Keratinocyte (primary cell): ENCODE measurements at regions not wholly inside any gene's neighbourhood (a gene's known extent, or its start where the extent isn't known, plus 50 kb on each side); places are given as distances from the start of the nearest gene placed in this dataset.

Experiments used
- DNase-seq: peaks from one replicate; pipeline ENCODE4 v3.0.0-alpha.2; 2011; ENCODE audit warnings: low read depth, missing footprints, low spot score
- FAIRE-seq: peaks from 2 replicates; lab custom pipeline; 2011; peaks lifted over from hg19 to GRCh38; lab: Jason Lieb, UNC
- H2AFZ ChIP-seq: 2 replicates; pipeline ENCODE4 v1.6.0; 2012; ENCODE audit warnings: low read length, control low read depth, inconsistent platforms; ENCODE audit not compliant: control insufficient read depth
- H3K27ac ChIP-seq: 2 replicates; pipeline ENCODE4 v1.5.1; 2011; ENCODE audit warnings: low read length; ENCODE audit not compliant: control insufficient read depth, insufficient read depth
- H3K27me3 ChIP-seq: 3 replicates; pipeline ENCODE4 v1.6.0; 2011; ENCODE audit warnings: low read length; ENCODE audit not compliant: control insufficient read depth, insufficient read depth; ENCODE audit errors: extremely low read depth
- H3K36me3 ChIP-seq, 2 experiments: 2 replicates in 1 of 2; 3 replicates in 1 of 2; pipeline ENCODE4 v1.5.1; 2011; ENCODE audit warnings: low read length in 2 of 2, mild to moderate bottlenecking in 1 of 2; ENCODE audit not compliant: control insufficient read depth in 2 of 2, insufficient read depth in 2 of 2; ENCODE audit errors: extremely low read depth in 1 of 2
- H3K4me1 ChIP-seq: 3 replicates; pipeline ENCODE4 v1.5.1; 2011; ENCODE audit warnings: low read length; ENCODE audit not compliant: control insufficient read depth, insufficient read depth; ENCODE audit errors: extremely low read depth
- H3K4me2 ChIP-seq: 3 replicates; pipeline ENCODE4 v1.6.0; 2011; ENCODE audit warnings: low read depth, low read length; ENCODE audit not compliant: control insufficient read depth, insufficient read depth; ENCODE audit errors: extremely low read depth
- H3K4me3 ChIP-seq, 3 experiments: fragments of 200-600 bp in 1 of 3; sonication (generic) in 1 of 3; 2 replicates in 2 of 3; 3 replicates in 1 of 3; pipeline ENCODE4 v1.5.1; 2011 to 2016; ENCODE audit warnings: low read length in 3 of 3, mild to moderate bottlenecking in 3 of 3, control low read depth in 2 of 3, inconsistent platforms in 1 of 3, low read depth in 1 of 3, mixed read lengths in 1 of 3, mixed run types in 1 of 3, moderate library complexity in 1 of 3; ENCODE audit not compliant: control insufficient read depth in 2 of 3, insufficient read depth in 2 of 3; ENCODE audit errors: extremely low read depth in 1 of 3
- H3K79me2 ChIP-seq: 2 replicates; pipeline ENCODE4 v1.6.0; 2012; ENCODE audit warnings: low read length; ENCODE audit not compliant: control insufficient read depth, insufficient read depth
- H3K9ac ChIP-seq: 3 replicates; pipeline ENCODE4 v1.6.0; 2011; ENCODE audit warnings: low read length; ENCODE audit not compliant: control insufficient read depth, insufficient read depth; ENCODE audit errors: extremely low read depth
- H3K9me1 ChIP-seq: 3 replicates; pipeline ENCODE4 v1.6.0; 2011; ENCODE audit warnings: low read length; ENCODE audit not compliant: control insufficient read depth, insufficient read depth; ENCODE audit errors: extremely low read depth
- H3K9me3 ChIP-seq: 2 replicates; pipeline ENCODE4 v1.5.1; 2012; ENCODE audit warnings: low read depth, low read length; ENCODE audit not compliant: control insufficient read depth
- H4K20me1 ChIP-seq: 3 replicates; pipeline ENCODE4 v1.6.0; 2011; ENCODE audit warnings: low read length; ENCODE audit not compliant: control insufficient read depth, insufficient read depth; ENCODE audit errors: extremely low read depth
- CTCF ChIP-seq, 3 experiments: IDR thresholded peaks in 1 of 3; conservative IDR thresholded peaks in 1 of 3; optimal IDR thresholded peaks in 1 of 3; 2 replicates in 2 of 3; 3 replicates in 1 of 3; pipeline versions ENCODE3 to v1.5.1; 2011; ENCODE audit warnings: low read length in 3 of 3, mild to moderate bottlenecking in 3 of 3, moderate library complexity in 2 of 3, control low read depth in 1 of 3, inconsistent platforms in 1 of 3; ENCODE audit not compliant: insufficient read depth in 2 of 3; ENCODE audit errors: extremely low read depth in 1 of 3
- EZH2 ChIP-seq: IDR thresholded peaks from one replicate; pipeline ENCODE4 v1.6.1; 2012; ENCODE audit warnings: inconsistent platforms, mild to moderate bottlenecking, low read length, moderate library complexity
- dilution Hi-C: fragments of 300-500 bp; cut with MboI; formaldehyde crosslinking; loops from one replicate; pipeline ENCODE4 v1.7.0; 2020; ENCODE audit warnings: low sequenced_read_pairs; ENCODE audit not compliant: extremely low pct_ligation_motif_present

- no peak for TF ChIP-seq CTCF (optimal IDR thresholded peaks at IDR 0.05 in 1 of 3, IDR thresholded peaks at IDR 0.05 in 1 of 3, conservative IDR thresholded peaks at IDR 0.05 in 1 of 3; ENCODE audit: extremely low read depth in 1 of 3, insufficient read depth in 2 of 3, low read length in 3 of 3)
- dilution Hi-C loops: no loop called here
- Histone ChIP-seq H3K4me2 (no peak overlapping the region), H3K36me3 (no peaks in the 10 kb centered on the region), H2AFZ (no peak overlapping the region), H3K27ac (no peak overlapping the region), H3K79me2 (no peaks in the 10 kb centered on the region), H3K9ac (no peak overlapping the region), H3K27me3 (no peaks in the 10 kb centered on the region), H4K20me1 (no peaks in the 10 kb centered on the region), H3K9me1 (no peaks in the 10 kb centered on the region), H3K4me1 (no peaks in the 10 kb centered on the region), H3K9me3 (no peaks in the 10 kb centered on the region), H3K4me3 (no peak overlapping the region)
- DNase-seq (no peak), FAIRE-seq (no peak)
Measured at GRCh38 chr4:58953575-58953974, 1843.4 kb upstream of the IGFBP7 start.

GRCh38 chr4:58957711-58958110 is 1847.5 kb upstream of the IGFBP7 start:
- H3K4me1 ChIP-seq: no peaks in the 10 kb centered on the region
- dilution Hi-C loops: no loop called here
- TF ChIP-seq EZH2 (no peak), CTCF (optimal IDR thresholded peaks at IDR 0.05 in 1 of 3, IDR thresholded peaks at IDR 0.05 in 1 of 3, conservative IDR thresholded peaks at IDR 0.05 in 1 of 3; ENCODE audit: extremely low read depth in 1 of 3, insufficient read depth in 2 of 3, low read length in 3 of 3) (no peak)

More at GRCh38 chr4:58957711-58958110, 1847.5 kb upstream of the IGFBP7 start:
- Histone ChIP-seq H2AFZ (no peak overlapping the region), H3K4me2 (no peak overlapping the region), H3K79me2 (no peaks in the 10 kb centered on the region), H3K4me3 (no peak overlapping the region), H3K9me3 (no peaks in the 10 kb centered on the region), H3K9me1 (no peaks in the 10 kb centered on the region), H3K27ac (no peak overlapping the region), H3K36me3 (no peaks in the 10 kb centered on the region), H3K27me3 (no peaks in the 10 kb centered on the region), H4K20me1 (no peaks in the 10 kb centered on the region), H3K9ac (no peak overlapping the region)
- FAIRE-seq (no peak), DNase-seq (no peak)
